SK-N-SH (cell line): ENCODE measurements at regions not wholly inside any gene's neighbourhood (a gene's known extent, or its start where the extent isn't known, plus 50 kb on each side); places are given as distances from the start of the nearest gene placed in this dataset.

ENCODE experiments used
- EP300 ChIP-seq, 2 experiments: IDR thresholded peaks; 2 replicates each; pipeline versions ENCODE4 v1.4.0 to v1.6.1; 2012; ENCODE audit warnings: borderline replicate concordance in 1 of 2, low read depth in 1 of 2, low read length in 1 of 2
- FOSL2 ChIP-seq: IDR thresholded peaks from 2 replicates; pipeline ENCODE4 v1.4.0; 2012; ENCODE audit warnings: low read depth, mild to moderate bottlenecking, moderate library complexity, borderline replicate concordance
- MEF2A ChIP-seq: IDR thresholded peaks from 2 replicates; pipeline ENCODE4 v1.4.0; 2012; ENCODE audit warnings: low read depth, borderline replicate concordance
- PBX3 ChIP-seq: IDR thresholded peaks from 2 replicates; pipeline ENCODE4; 2012
- POLR2AphosphoS5 ChIP-seq: IDR thresholded peaks from 2 replicates; pipeline ENCODE4 v1.6.1; 2012; ENCODE audit warnings: low read depth, low read length
- RCOR1 ChIP-seq: fragments of 150-350 bp; IDR thresholded peaks from 2 replicates; pipeline ENCODE4 v1.6.1; 2017; ENCODE audit warnings: antibody characterized with exemption, low read length
- SIN3A ChIP-seq: IDR thresholded peaks from 2 replicates; pipeline ENCODE4 v1.6.1; 2012; ENCODE audit warnings: low read depth, mild to moderate bottlenecking, low read length, moderate library complexity, borderline replicate concordance
- SMC3 ChIP-seq: IDR thresholded peaks from 2 replicates; pipeline ENCODE4 v1.6.1; 2012; ENCODE audit warnings: low read depth, low read length, improper control_type of control experiment
- TAF1 ChIP-seq: IDR thresholded peaks from 2 replicates; pipeline ENCODE4 v1.6.1; 2012; ENCODE audit warnings: low read depth, mild to moderate bottlenecking, low read length, moderate library complexity, borderline replicate concordance
- YY1 ChIP-seq: IDR thresholded peaks from 2 replicates; pipeline ENCODE4 v1.4.0; 2012; ENCODE audit warnings: low read depth, mild to moderate bottlenecking
- TF ChIP-seq, protein P1 (sequence below): IDR thresholded peaks from 2 replicates; pipeline ENCODE4 v1.4.0; 2012; ENCODE audit warnings: low read depth
- TF ChIP-seq, protein P2 (sequence below): fragments of 200-600 bp; sonication (generic); IDR thresholded peaks from 2 replicates; pipeline ENCODE4 v1.6.1; 2017; ENCODE audit warnings: antibody characterized with exemption, mild to moderate bottlenecking, moderate library complexity
- TF ChIP-seq, protein P3 (sequence below): IDR thresholded peaks from 2 replicates; pipeline ENCODE4 v1.6.1; 2012; ENCODE audit warnings: mild to moderate bottlenecking, low read depth, low read length, moderate library complexity

GRCh38 chr11:94708176-94708575 is 60.0 kb upstream of the AMOTL1 start:
- TF ChIP-seq TAF1 (no peak), RCOR1 (no peak), EP300 (IDR thresholded peaks at IDR 0.05; ENCODE audit: borderline replicate concordance in 1 of 2, low read depth in 1 of 2, low read length in 1 of 2) (no peak), SIN3A (no peak), PBX3 (no peak), POLR2AphosphoS5 (no peak), YY1 (no peak), SMC3 (no peak), FOSL2 (no peak), MEF2A (no peak)
- TF ChIP-seq, protein P1, sequence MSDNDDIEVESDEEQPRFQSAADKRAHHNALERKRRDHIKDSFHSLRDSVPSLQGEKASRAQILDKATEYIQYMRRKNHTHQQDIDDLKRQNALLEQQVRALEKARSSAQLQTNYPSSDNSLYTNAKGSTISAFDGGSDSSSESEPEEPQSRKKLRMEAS: no peak
- TF ChIP-seq, protein P2, sequence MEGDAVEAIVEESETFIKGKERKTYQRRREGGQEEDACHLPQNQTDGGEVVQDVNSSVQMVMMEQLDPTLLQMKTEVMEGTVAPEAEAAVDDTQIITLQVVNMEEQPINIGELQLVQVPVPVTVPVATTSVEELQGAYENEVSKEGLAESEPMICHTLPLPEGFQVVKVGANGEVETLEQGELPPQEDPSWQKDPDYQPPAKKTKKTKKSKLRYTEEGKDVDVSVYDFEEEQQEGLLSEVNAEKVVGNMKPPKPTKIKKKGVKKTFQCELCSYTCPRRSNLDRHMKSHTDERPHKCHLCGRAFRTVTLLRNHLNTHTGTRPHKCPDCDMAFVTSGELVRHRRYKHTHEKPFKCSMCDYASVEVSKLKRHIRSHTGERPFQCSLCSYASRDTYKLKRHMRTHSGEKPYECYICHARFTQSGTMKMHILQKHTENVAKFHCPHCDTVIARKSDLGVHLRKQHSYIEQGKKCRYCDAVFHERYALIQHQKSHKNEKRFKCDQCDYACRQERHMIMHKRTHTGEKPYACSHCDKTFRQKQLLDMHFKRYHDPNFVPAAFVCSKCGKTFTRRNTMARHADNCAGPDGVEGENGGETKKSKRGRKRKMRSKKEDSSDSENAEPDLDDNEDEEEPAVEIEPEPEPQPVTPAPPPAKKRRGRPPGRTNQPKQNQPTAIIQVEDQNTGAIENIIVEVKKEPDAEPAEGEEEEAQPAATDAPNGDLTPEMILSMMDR: no peak
- TF ChIP-seq, protein P3, sequence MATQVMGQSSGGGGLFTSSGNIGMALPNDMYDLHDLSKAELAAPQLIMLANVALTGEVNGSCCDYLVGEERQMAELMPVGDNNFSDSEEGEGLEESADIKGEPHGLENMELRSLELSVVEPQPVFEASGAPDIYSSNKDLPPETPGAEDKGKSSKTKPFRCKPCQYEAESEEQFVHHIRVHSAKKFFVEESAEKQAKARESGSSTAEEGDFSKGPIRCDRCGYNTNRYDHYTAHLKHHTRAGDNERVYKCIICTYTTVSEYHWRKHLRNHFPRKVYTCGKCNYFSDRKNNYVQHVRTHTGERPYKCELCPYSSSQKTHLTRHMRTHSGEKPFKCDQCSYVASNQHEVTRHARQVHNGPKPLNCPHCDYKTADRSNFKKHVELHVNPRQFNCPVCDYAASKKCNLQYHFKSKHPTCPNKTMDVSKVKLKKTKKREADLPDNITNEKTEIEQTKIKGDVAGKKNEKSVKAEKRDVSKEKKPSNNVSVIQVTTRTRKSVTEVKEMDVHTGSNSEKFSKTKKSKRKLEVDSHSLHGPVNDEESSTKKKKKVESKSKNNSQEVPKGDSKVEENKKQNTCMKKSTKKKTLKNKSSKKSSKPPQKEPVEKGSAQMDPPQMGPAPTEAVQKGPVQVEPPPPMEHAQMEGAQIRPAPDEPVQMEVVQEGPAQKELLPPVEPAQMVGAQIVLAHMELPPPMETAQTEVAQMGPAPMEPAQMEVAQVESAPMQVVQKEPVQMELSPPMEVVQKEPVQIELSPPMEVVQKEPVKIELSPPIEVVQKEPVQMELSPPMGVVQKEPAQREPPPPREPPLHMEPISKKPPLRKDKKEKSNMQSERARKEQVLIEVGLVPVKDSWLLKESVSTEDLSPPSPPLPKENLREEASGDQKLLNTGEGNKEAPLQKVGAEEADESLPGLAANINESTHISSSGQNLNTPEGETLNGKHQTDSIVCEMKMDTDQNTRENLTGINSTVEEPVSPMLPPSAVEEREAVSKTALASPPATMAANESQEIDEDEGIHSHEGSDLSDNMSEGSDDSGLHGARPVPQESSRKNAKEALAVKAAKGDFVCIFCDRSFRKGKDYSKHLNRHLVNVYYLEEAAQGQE: no peak
